Esophagus muscularis mucosa (tissue), 4 donors: ENCODE measurements at regions not wholly inside any gene's neighbourhood (a gene's known extent, or its start where the extent isn't known, plus 50 kb on each side); places are given as distances from the start of the nearest gene placed in this dataset.

Experiments used
- DNase-seq: peaks from one replicate; pipeline ENCODE4 v3.0.0-alpha.2; 2017; ENCODE audit errors: extremely low spot score
- H3K27ac ChIP-seq, 4 donors: fragments of 200-600 bp; sonication (generic); replicated peaks in 1 of 4; 1 replicate in 3 of 4; 2 replicates in 1 of 4; pipeline ENCODE4 v1.5.1; 2016 to 2019; ENCODE audit warnings: mild to moderate bottlenecking in 1 of 4
- H3K27me3 ChIP-seq, 4 donors: fragments of 200-600 bp; sonication (generic); one replicate each; pipeline versions ENCODE4 v1.5.1 to v1.6.0; 2016 to 2019
- H3K36me3 ChIP-seq, 4 donors: fragments of 200-600 bp; sonication (generic); one replicate each; pipeline ENCODE4 v1.5.1; 2016 to 2019
- H3K4me1 ChIP-seq, 4 donors: fragments of 200-600 bp; sonication (generic); one replicate each; pipeline ENCODE4 v1.5.1; 2016 to 2019
- H3K4me3 ChIP-seq, 4 donors: fragments of 200-600 bp; sonication (generic); 1 replicate in 2 of 4; 2 replicates in 2 of 4; pipeline ENCODE4 v1.5.1; 2016 to 2019; ENCODE audit warnings: mild to moderate bottlenecking in 4 of 4, moderate library complexity in 1 of 4
- H3K9me3 ChIP-seq, 4 donors: fragments of 200-600 bp; sonication (generic); 1 replicate in 3 of 4; 2 replicates in 1 of 4; pipeline ENCODE4 v1.5.1; 2016 to 2019
- CTCF ChIP-seq, 3 experiments: fragments of 200-600 bp in 2 of 3; fragments of 450-650 bp in 1 of 3; sonication (generic) in 2 of 3; IDR thresholded peaks; one replicate each; pipeline ENCODE4 v1.5.1; 2017 to 2019; ENCODE audit warnings: antibody characterized with exemption in 3 of 3, mild to moderate bottlenecking in 2 of 3, moderate library complexity in 1 of 3
- EP300 ChIP-seq: sonication (generic); formaldehyde crosslinking; IDR thresholded peaks from one replicate; pipeline ENCODE4 v1.6.1; 2017; ENCODE audit warnings: antibody characterized with exemption
- POLR2A ChIP-seq: fragments of 450-650 bp; IDR thresholded peaks from one replicate; pipeline ENCODE4 v1.6.1; 2017; ENCODE audit warnings: antibody characterized with exemption, moderate library complexity, mild to moderate bottlenecking, low read depth
- POLR2AphosphoS5 ChIP-seq, 2 donors: sonication (generic); formaldehyde crosslinking; IDR thresholded peaks; one replicate each; pipeline ENCODE4 v1.6.1; 2017; ENCODE audit warnings: antibody characterized with exemption in 2 of 2
- WGBS: methylation state at CpG from one replicate; pipeline ENCODE4 v1.1.5; 2018; 5-methylcytosine and 5-hydroxymethylcytosine counted together
- intact Hi-C: fragments of 100-400 bp; cut with DNase I; formaldehyde crosslinking; loops from one replicate; pipeline ENCODE4 v1.15.1; 2023

- H3K36me3 ChIP-seq = no peaks in the 10 kb centered on the region
- TF ChIP-seq CTCF (IDR thresholded peaks at IDR 0.05) (no peak), POLR2A (no peak), EP300 (no peak), POLR2AphosphoS5 (IDR thresholded peaks at IDR 0.05) (no peak)
- H3K9me3 ChIP-seq = peaks cover 0 to 3% (median 0%) of the 10 kb centered on the region in 4 donors
- DNase-seq = no peak
- H3K4me3 ChIP-seq = no peak overlapping the region
- WGBS = 95% methylated on average over 6 of the region's 6 CpGs
- peaks cover 0 to 13% (median 9%) of the 10 kb centered on the region in 4 donors for H3K4me1 ChIP-seq
- intact Hi-C loops = no loop called here
- no peak overlapping the region for H3K27ac ChIP-seq
- H3K27me3 ChIP-seq = peaks cover 0 to 39% (median 0%) of the 10 kb centered on the region in 4 donors
These were observed 112.6 kb downstream of the CDC5L start for GRCh38 chr6:44500074-44500473.

GRCh38 chr6:44503471-44503870 is 116.0 kb downstream of the CDC5L start:
- intact Hi-C loops = no loop called here
- Histone ChIP-seq H3K4me1 (peaks cover 0 to 14% (median 10%) of the 10 kb centered on the region in 4 donors), H3K27me3 (peaks cover 0 to 8% (median 0%) of the 10 kb centered on the region in 4 donors), H3K4me3 (no peak overlapping the region), H3K36me3 (no peaks in the 10 kb centered on the region), H3K9me3 (peaks cover 0 to 3% (median 0%) of the 10 kb centered on the region in 4 donors), H3K27ac (no peak overlapping the region)
- 84% methylated on average over 4 of the region's 4 CpGs for WGBS
- DNase-seq = no peak
- TF ChIP-seq POLR2AphosphoS5 (IDR thresholded peaks at IDR 0.05) (no peak), EP300 (no peak), POLR2A (no peak), CTCF (IDR thresholded peaks at IDR 0.05) (no peak)

- Histone ChIP-seq H3K36me3 (no peaks in the 10 kb centered on the region), H3K27me3 (no peaks in the 10 kb centered on the region), H3K4me1 (peaks cover 0 to 14% (median 10%) of the 10 kb centered on the region in 4 donors), H3K27ac (peak overlapping the region in 1 of 4 donors; percentile 34), H3K4me3 (no peak overlapping the region), H3K9me3 (peaks cover 0 to 3% (median 0%) of the 10 kb centered on the region in 4 donors)
- intact Hi-C loops = no loop called here
- DNase-seq = no peak
- TF ChIP-seq POLR2AphosphoS5 (IDR thresholded peaks at IDR 0.05) (peak in 1 of 2 donors; percentile 21), EP300 (no peak)
- 26% methylated on average over 5 of the region's 5 CpGs for WGBS
These were observed 116.8 kb downstream of the CDC5L start for GRCh38 chr6:44504301-44504791.

- no peak for DNase-seq
- TF ChIP-seq POLR2A (no peak), EP300 (no peak), CTCF (IDR thresholded peaks at IDR 0.05) (no peak), POLR2AphosphoS5 (IDR thresholded peaks at IDR 0.05) (no peak)
- intact Hi-C loops = no loop called here
- 96% methylated on average over 4 of the region's 4 CpGs for WGBS
- H3K27ac ChIP-seq = no peak overlapping the region
- no peaks in the 10 kb centered on the region for H3K36me3 ChIP-seq
- no peaks in the 10 kb centered on the region for H3K27me3 ChIP-seq
- H3K9me3 ChIP-seq = peaks cover 0 to 3% (median 0%) of the 10 kb centered on the region in 4 donors
- H3K4me3 ChIP-seq = no peak overlapping the region
- peaks cover 0 to 14% (median 10%) of the 10 kb centered on the region in 4 donors for H3K4me1 ChIP-seq
These were observed 118.2 kb downstream of the CDC5L start for GRCh38 chr6:44505751-44506150.

- TF ChIP-seq POLR2A (no peak), CTCF (IDR thresholded peaks at IDR 0.05) (no peak)
- H3K4me3 ChIP-seq = no peak overlapping the region
- intact Hi-C loops = no loop called here
- H3K27me3 ChIP-seq = no peaks in the 10 kb centered on the region
- no peaks in the 10 kb centered on the region for H3K9me3 ChIP-seq
- peaks cover 0 to 14% (median 10%) of the 10 kb centered on the region in 4 donors for H3K4me1 ChIP-seq
- DNase-seq = no peak
- H3K36me3 ChIP-seq = no peaks in the 10 kb centered on the region
- H3K27ac ChIP-seq = no peak overlapping the region
- 92% methylated on average over 1 of the region's 1 CpG for WGBS
These were observed 119.5 kb downstream of the CDC5L start for GRCh38 chr6:44507014-44507413.
